ENCODE measurements at regions not wholly inside any gene's neighbourhood (a gene's known extent, or its start where the extent isn't known, plus 50 kb on each side); places are given as distances from the start of the nearest gene placed in this dataset.

DNA sequence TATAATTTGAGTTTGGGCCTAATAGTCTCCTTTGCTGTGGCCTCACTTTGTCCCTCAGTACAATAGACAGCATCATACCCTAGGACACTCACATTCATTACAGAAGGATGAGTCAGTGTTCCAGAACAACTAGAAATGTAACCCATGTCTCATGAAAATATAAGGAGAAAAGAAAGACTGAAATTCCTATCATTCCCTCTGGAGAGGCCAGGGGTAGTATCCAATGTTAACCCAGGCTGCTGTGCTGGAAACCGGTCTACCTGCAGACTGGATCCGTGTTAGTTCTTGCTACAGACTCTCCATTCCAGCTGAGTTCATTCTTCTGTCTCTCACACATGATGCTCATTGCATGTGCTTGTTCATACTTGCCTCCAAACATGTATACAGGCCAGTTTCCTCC, 75.8 kb upstream of the HOXC13 start:
- H3K27ac ChIP-seq (ENCODE audit: insufficient read depth, low read depth, low read length): no peak overlapping the region
- H2AFZ ChIP-seq (ENCODE audit: low read depth, low read length): no peak overlapping the region
- TF ChIP-seq MYC (IDR thresholded peaks at IDR 0.05; ENCODE audit: low read depth, low read length) (no peak), GATA2 (IDR thresholded peaks at IDR 0.05; ENCODE audit: insufficient read depth, insufficient read length, low read depth, low read length) (no peak), EZH2 (IDR thresholded peaks at IDR 0.05; ENCODE audit: borderline replicate concordance, low read depth, low read length, severe bottlenecking) (no peak), POLR2A (IDR thresholded peaks at IDR 0.05; ENCODE audit: low read depth, low read length) (no peak), POLR2AphosphoS5 (IDR thresholded peaks at IDR 0.05; ENCODE audit: insufficient read depth, low read depth, low read length) (no peak), FOS (IDR thresholded peaks at IDR 0.05; ENCODE audit: borderline replicate concordance, insufficient read depth, low read length) (no peak), JUN (IDR thresholded peaks at IDR 0.05; ENCODE audit: borderline replicate concordance, insufficient read depth, insufficient read length, low read depth) (no peak)
- TF ChIP-seq, protein P1, sequence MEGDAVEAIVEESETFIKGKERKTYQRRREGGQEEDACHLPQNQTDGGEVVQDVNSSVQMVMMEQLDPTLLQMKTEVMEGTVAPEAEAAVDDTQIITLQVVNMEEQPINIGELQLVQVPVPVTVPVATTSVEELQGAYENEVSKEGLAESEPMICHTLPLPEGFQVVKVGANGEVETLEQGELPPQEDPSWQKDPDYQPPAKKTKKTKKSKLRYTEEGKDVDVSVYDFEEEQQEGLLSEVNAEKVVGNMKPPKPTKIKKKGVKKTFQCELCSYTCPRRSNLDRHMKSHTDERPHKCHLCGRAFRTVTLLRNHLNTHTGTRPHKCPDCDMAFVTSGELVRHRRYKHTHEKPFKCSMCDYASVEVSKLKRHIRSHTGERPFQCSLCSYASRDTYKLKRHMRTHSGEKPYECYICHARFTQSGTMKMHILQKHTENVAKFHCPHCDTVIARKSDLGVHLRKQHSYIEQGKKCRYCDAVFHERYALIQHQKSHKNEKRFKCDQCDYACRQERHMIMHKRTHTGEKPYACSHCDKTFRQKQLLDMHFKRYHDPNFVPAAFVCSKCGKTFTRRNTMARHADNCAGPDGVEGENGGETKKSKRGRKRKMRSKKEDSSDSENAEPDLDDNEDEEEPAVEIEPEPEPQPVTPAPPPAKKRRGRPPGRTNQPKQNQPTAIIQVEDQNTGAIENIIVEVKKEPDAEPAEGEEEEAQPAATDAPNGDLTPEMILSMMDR (IDR thresholded peaks at IDR 0.05; ENCODE audit: extremely low read depth in 1 of 2, insufficient read depth in 1 of 2, low read depth in 1 of 2, low read length in 2 of 2): no peak
- TF ChIP-seq, protein P2, sequence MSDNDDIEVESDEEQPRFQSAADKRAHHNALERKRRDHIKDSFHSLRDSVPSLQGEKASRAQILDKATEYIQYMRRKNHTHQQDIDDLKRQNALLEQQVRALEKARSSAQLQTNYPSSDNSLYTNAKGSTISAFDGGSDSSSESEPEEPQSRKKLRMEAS (IDR thresholded peaks at IDR 0.05; ENCODE audit: insufficient read depth, insufficient read length): no peak
- H3K79me2 ChIP-seq (ENCODE audit: control insufficient read depth, insufficient read depth, low read length): no peaks in the 10 kb centered on the region
- H3K4me2 ChIP-seq (ENCODE audit: insufficient read depth, low read length): no peak overlapping the region
- no peak overlapping the region for H3K4me3 ChIP-seq (replicated peaks in 1 of 3; ENCODE audit: insufficient read depth in 1 of 3, low read depth in 1 of 3, low read length in 3 of 3)
- H4K20me1 ChIP-seq (replicated peaks; ENCODE audit: control insufficient read depth, extremely low read depth, insufficient read depth, low read length): no peaks in the 10 kb centered on the region
- FAIRE-seq (no peak), DNase-seq (ENCODE audit: low read depth, low spot score) (no peak)
- dilution Hi-C loops (cut with MboI; ENCODE audit: extremely low pct_ligation_motif_present, low sequenced_read_pairs) (no loop called here), intact Hi-C loops (cut with micrococcal nuclease) (no loop called here)
- no peaks in the 10 kb centered on the region for H3K9me3 ChIP-seq (replicated peaks; ENCODE audit: control insufficient read depth, insufficient read depth, low read length)
- H3K9me1 ChIP-seq (replicated peaks; ENCODE audit: control insufficient read depth, extremely low read depth, insufficient read depth, low read length): no peaks in the 10 kb centered on the region
- H3K27me3 ChIP-seq (ENCODE audit: control insufficient read depth in 2 of 2, insufficient read depth in 2 of 2, low read length in 2 of 2): peaks cover 0 to 2% of the 10 kb centered on the region in 2 experiments
- H3K4me1 ChIP-seq (ENCODE audit: control insufficient read depth, extremely low read depth, insufficient read depth, low read length): no peaks in the 10 kb centered on the region
- no TSS peak for BruUV-seq (replicated peaks)
- POLR2A ChIA-PET: no interaction called here
- no peak overlapping the region for H3K9ac ChIP-seq (replicated peaks; ENCODE audit: extremely low read depth, insufficient read depth, low read length)
- CTCF ChIA-PET: no interaction called here
- H3K36me3 ChIP-seq (ENCODE audit: control insufficient read depth in 2 of 2, extremely low read depth in 1 of 2, insufficient read depth in 2 of 2, low read length in 2 of 2): no peaks in the 10 kb centered on the region
